GM12878 (cell line): ENCODE measurements at regions not wholly inside any gene's neighbourhood (a gene's known extent, or its start where the extent isn't known, plus 50 kb on each side); places are given as distances from the start of the nearest gene placed in this dataset.

Source experiments
- ATAC-seq: fragments of 200-7000 bp; cut with Tn5 transposase; 3 replicates; pipeline ENCODE4 v1.9.1; 2020; ENCODE audit warnings: mild to moderate bottlenecking, moderate library complexity
- BruUV-seq: library from RNA; stranded (reverse); fragments of 400-500 nt; replicated peaks from 2 replicates; lab custom pipeline; 2021; lab: Mats Ljungman, UMichigan
- CTCF ChIA-PET: fragments of 300-600 bp; sonication (Branson Sonifier 250); formaldehyde crosslinking; extraction: SDS; loops from one replicate; lab custom pipeline; 2021; ENCODE audit warnings: inconsistent platforms; lab: Yijun Ruan, JAX
- POLR2A ChIA-PET: fragments of 350-600 bp; formaldehyde crosslinking; extraction: SDS; loops from one replicate; lab custom pipeline; 2021; ENCODE audit warnings: inconsistent platforms; lab: Charles Lee
- RAD21 ChIA-PET: fragments of 300-600 bp; sonication (Branson Sonifier 250); formaldehyde crosslinking; loops from one replicate; lab custom pipeline; 2023; ENCODE audit warnings: antibody characterized with exemption; ENCODE audit not compliant: unreplicated experiment; lab: Charles Lee
- SMC1A ChIA-PET: fragments of 300-600 bp; sonication (Branson Sonifier 250); formaldehyde crosslinking; loops from one replicate; lab custom pipeline; 2023; ENCODE audit not compliant: unreplicated experiment, uncharacterized antibody; lab: Charles Lee
- DNase-seq: peaks from one replicate; pipeline ENCODE4 v3.0.0-alpha.2; 2011; ENCODE audit warnings: low read depth, low spot score
- FAIRE-seq: peaks from 3 replicates; lab custom pipeline; 2011; peaks lifted over from hg19 to GRCh38; lab: Jason Lieb, UNC
- H2AFZ ChIP-seq: 2 replicates; pipeline ENCODE4 v1.6.0; 2011; ENCODE audit warnings: low read depth, low read length, control low read depth; ENCODE audit not compliant: control insufficient read depth
- H3K27ac ChIP-seq: 2 replicates; pipeline ENCODE4 v1.5.1; 2011; ENCODE audit warnings: control low read depth; ENCODE audit not compliant: control insufficient read depth, insufficient read depth
- H3K27me3 ChIP-seq, 2 experiments: replicated peaks in 1 of 2; 2 replicates each; pipeline versions ENCODE4 v1.6.0 to v1.6.1; 2011; ENCODE audit warnings: low read length in 1 of 2; ENCODE audit not compliant: control insufficient read depth in 2 of 2, insufficient read depth in 2 of 2
- H3K36me3 ChIP-seq, 2 experiments: 2 replicates each; pipeline ENCODE4 v1.5.1; 2011; ENCODE audit warnings: low read length in 1 of 2; ENCODE audit not compliant: control insufficient read depth in 2 of 2, insufficient read depth in 2 of 2
- H3K4me1 ChIP-seq: 2 replicates; pipeline ENCODE4 v1.6.1; 2011; ENCODE audit warnings: mild to moderate bottlenecking, low read length, moderate library complexity, mixed read lengths; ENCODE audit not compliant: control insufficient read depth, insufficient read depth
- H3K4me2 ChIP-seq: 2 replicates; pipeline ENCODE4 v1.6.0; 2011; ENCODE audit warnings: control low read depth; ENCODE audit not compliant: control insufficient read depth, insufficient read depth
- H3K4me3 ChIP-seq: fragments of 200-600 bp; sonication (generic); 2 replicates; pipeline ENCODE4 v1.5.1; 2016
- H3K79me2 ChIP-seq: 2 replicates; pipeline ENCODE4 v1.6.0; 2011; ENCODE audit warnings: low read length; ENCODE audit not compliant: control insufficient read depth, insufficient read depth
- H3K9ac ChIP-seq: 2 replicates; pipeline ENCODE4 v1.8.0; 2011; ENCODE audit warnings: low read length, control low read depth, mixed read lengths; ENCODE audit not compliant: control insufficient read depth, insufficient read depth
- H3K9me3 ChIP-seq: replicated peaks from 3 replicates; pipeline ENCODE4 v1.5.1; 2011; ENCODE audit warnings: mild to moderate bottlenecking, low read length; ENCODE audit not compliant: control insufficient read depth, insufficient read depth
- H4K20me1 ChIP-seq: 2 replicates; pipeline ENCODE4 v1.6.0; 2011; ENCODE audit not compliant: control insufficient read depth, insufficient read depth
- ASH2L ChIP-seq: fragments of 300-600, 200-600 bp; sonication (generic); IDR thresholded peaks from 2 replicates; pipeline ENCODE4 v1.6.1; 2017; ENCODE audit warnings: low read depth, mild to moderate bottlenecking, borderline replicate concordance
- BMI1 ChIP-seq: fragments of 450-650 bp; IDR thresholded peaks from 2 replicates; pipeline ENCODE4 v1.6.1; 2016; ENCODE audit warnings: mild to moderate bottlenecking, moderate library complexity, borderline replicate concordance
- CBX5 ChIP-seq: sonication (generic); IDR thresholded peaks from 2 replicates; pipeline ENCODE4 v1.6.1; 2016; ENCODE audit warnings: low read depth, moderate library complexity, mild to moderate bottlenecking, inconsistent platforms
- CEBPB ChIP-seq, 2 experiments: fragments of 150-350 bp in 1 of 2; IDR thresholded peaks; 2 replicates each; pipeline ENCODE4 v1.6.1; 2012 to 2014; ENCODE audit warnings: low read depth in 2 of 2, low read length in 2 of 2, borderline replicate concordance in 1 of 2, inconsistent platforms in 1 of 2
- EGR1 ChIP-seq, 2 experiments: IDR thresholded peaks; 1 replicate in 1 of 2; 2 replicates in 1 of 2; pipeline ENCODE4 v1.6.1; 2011 to 2012; ENCODE audit warnings: low read depth in 2 of 2, low read length in 2 of 2, borderline replicate concordance in 1 of 2, mild to moderate bottlenecking in 1 of 2, moderate library complexity in 1 of 2
- ESRRA ChIP-seq: IDR thresholded peaks from 2 replicates; pipeline ENCODE4 v1.6.1; 2012; ENCODE audit warnings: mild to moderate bottlenecking, low read length, improper control_type of control experiment
- ETV6 ChIP-seq, 2 experiments: fragments of 450-650 bp in 1 of 2; IDR thresholded peaks in 1 of 2; conservative IDR thresholded peaks in 1 of 2; 2 replicates each; pipeline ENCODE4 v1.6.1; 2014; ENCODE audit warnings: antibody characterized with exemption in 1 of 2, borderline replicate concordance in 1 of 2, low read depth in 1 of 2, mild to moderate bottlenecking in 1 of 2, moderate library complexity in 1 of 2
- RBBP5 ChIP-seq: fragments of 200-600 bp; sonication (generic); conservative IDR thresholded peaks from 2 replicates; pipeline ENCODE4 v1.6.1; 2016
- SIX5 ChIP-seq: IDR thresholded peaks from 2 replicates; pipeline ENCODE4 v1.6.1; 2011; ENCODE audit warnings: mild to moderate bottlenecking, low read depth, low read length, moderate library complexity; ENCODE audit not compliant: severe bottlenecking
- SP1 ChIP-seq: IDR thresholded peaks from one replicate; pipeline ENCODE4 v1.6.1; 2011; ENCODE audit warnings: low read depth, low read length
- WGBS: methylation state at CpG from one replicate; pipeline ENCODE4 v1.1.6; 2016; ENCODE audit warnings: low lambda C conversion rate; ENCODE audit not compliant: insufficient replicate concordance, insufficient coverage; ENCODE audit errors: missing lambda C conversion rate; 5-methylcytosine and 5-hydroxymethylcytosine counted together
- in situ Hi-C: fragments of 300-500 bp; cut with MboI; formaldehyde crosslinking; loops from 9 replicates; pipeline ENCODE4 v1.14.3; 2018; ENCODE audit warnings: mixed read lengths
- intact Hi-C: fragments of 100-400 bp; cut with micrococcal nuclease; formaldehyde crosslinking; loops from one replicate; pipeline ENCODE4 v1.14.2; 2022; ENCODE audit not compliant: unreplicated experiment
- TF ChIP-seq, protein P1 (sequence below): IDR thresholded peaks from 2 replicates; pipeline ENCODE4 v1.6.1; 2011; ENCODE audit warnings: borderline replicate concordance, low read depth, mild to moderate bottlenecking, moderate library complexity, mixed read lengths, low read length; ENCODE audit not compliant: insufficient read depth; ENCODE audit errors: extremely low read length
- TF ChIP-seq, protein P2 (sequence below): fragments of 450-650 bp; IDR thresholded peaks from 2 replicates; pipeline ENCODE4 v1.6.1; 2018; ENCODE audit warnings: mild to moderate bottlenecking, low read depth, moderate library complexity; ENCODE audit not compliant: partially characterized antibody

DNA sequence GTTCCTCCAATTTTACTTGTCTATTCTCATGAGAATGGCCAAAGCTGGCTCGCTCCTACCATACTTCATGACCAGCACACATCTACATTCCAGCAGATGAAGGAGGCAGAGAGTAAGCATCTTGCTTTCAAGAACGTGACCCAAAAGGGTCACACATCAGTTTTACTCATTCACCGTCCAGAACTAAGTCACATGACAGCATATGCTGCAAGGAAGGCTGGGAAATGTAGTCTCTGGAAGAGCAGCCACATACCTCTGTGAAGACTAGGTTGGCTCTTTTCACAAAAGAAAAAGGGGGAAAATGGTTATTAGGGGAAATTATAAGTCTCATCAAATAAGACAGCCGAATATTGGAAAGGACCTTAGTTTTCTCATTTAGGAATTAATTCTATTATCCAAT lies 835.3 kb downstream of the EPHA4 start:
- WGBS = 0% methylated on average over 4 of the region's 4 CpGs
- ChIA-PET CTCF (no interaction called here), SMC1A (interaction anchor here (1.6 kb wide), 1 partner anchor 9 kb away, joined by 3 read pairs; no protein-coding TSS in a partner anchor), POLR2A (no interaction called here), RAD21 (no interaction called here)
- DNase-seq (no peak), ATAC-seq (peak; percentile 54), FAIRE-seq (no peak)
- H3K79me2 ChIP-seq = no peaks in the 10 kb centered on the region
- no peaks in the 10 kb centered on the region for H4K20me1 ChIP-seq
- no peak overlapping the region for H3K4me2 ChIP-seq
- no peaks in the 10 kb centered on the region for H3K27me3 ChIP-seq
- in situ Hi-C loops = no loop called here
- no peaks in the 10 kb centered on the region for H3K4me1 ChIP-seq
- H2AFZ ChIP-seq = no peak overlapping the region
- H3K4me3 ChIP-seq = no peak overlapping the region
- BruUV-seq = no TSS peak
- intact Hi-C loops = no loop called here
- no peak overlapping the region for H3K9ac ChIP-seq
- TF ChIP-seq CBX5 (no peak), ETV6 (conservative IDR thresholded peaks at IDR 0.05 in 1 of 2, IDR thresholded peaks at IDR 0.05 in 1 of 2; ENCODE audit: borderline replicate concordance in 1 of 2, low read depth in 1 of 2) (no peak), SIX5 (peak; percentile 39)
- TF ChIP-seq, protein P1, sequence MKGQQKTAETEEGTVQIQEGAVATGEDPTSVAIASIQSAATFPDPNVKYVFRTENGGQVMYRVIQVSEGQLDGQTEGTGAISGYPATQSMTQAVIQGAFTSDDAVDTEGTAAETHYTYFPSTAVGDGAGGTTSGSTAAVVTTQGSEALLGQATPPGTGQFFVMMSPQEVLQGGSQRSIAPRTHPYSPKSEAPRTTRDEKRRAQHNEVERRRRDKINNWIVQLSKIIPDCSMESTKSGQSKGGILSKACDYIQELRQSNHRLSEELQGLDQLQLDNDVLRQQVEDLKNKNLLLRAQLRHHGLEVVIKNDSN = peak; percentile 20
- H3K36me3 ChIP-seq = no peaks in the 10 kb centered on the region
- no peaks in the 10 kb centered on the region for H3K9me3 ChIP-seq
- H3K27ac ChIP-seq = no peak overlapping the region

DNA sequence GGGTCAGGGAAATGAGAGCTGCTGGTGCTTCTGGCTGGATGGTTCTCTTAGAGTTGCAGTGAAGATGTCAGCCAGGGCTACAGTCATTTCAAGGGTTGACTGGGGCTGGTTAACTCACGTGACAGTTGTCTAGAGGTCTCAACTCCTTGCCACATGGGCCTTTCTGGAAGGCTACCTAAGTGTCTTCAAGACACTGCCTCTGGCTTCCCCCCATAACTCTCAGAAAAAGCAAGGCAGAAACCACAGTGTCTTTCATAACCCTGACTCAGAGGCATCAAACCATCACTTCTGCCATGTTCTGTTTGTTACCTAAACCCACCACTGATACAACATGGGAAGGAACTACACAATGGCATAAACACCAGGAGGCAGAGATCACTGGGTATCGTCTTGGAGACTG lies 828.9 kb downstream of the EPHA4 start:
- H3K79me2 ChIP-seq = no peaks in the 10 kb centered on the region
- CTCF ChIA-PET = no interaction called here
- H3K27ac ChIP-seq = no peak overlapping the region
- no peaks in the 10 kb centered on the region for H3K4me1 ChIP-seq
- RAD21 ChIA-PET = no interaction called here
- DNase-seq (no peak), FAIRE-seq (no peak)
- H3K27me3 ChIP-seq = no peaks in the 10 kb centered on the region
- H2AFZ ChIP-seq = no peak overlapping the region
- no peak overlapping the region for H3K9ac ChIP-seq
- in situ Hi-C loops = no loop called here
- H3K4me3 ChIP-seq = no peak overlapping the region
- H3K4me2 ChIP-seq = no peak overlapping the region
- H3K9me3 ChIP-seq = no peaks in the 10 kb centered on the region
- H4K20me1 ChIP-seq = no peaks in the 10 kb centered on the region
- TF ChIP-seq BMI1 (no peak), ASH2L (no peak), EGR1 (IDR thresholded peaks at IDR 0.05; ENCODE audit: borderline replicate concordance in 1 of 2, low read depth in 2 of 2, low read length in 2 of 2) (no peak), RBBP5 (no peak), ESRRA (no peak), SP1 (no peak), CEBPB (IDR thresholded peaks at IDR 0.05; ENCODE audit: borderline replicate concordance in 1 of 2, low read depth in 2 of 2, low read length in 2 of 2) (no peak)
- TF ChIP-seq, protein P2, sequence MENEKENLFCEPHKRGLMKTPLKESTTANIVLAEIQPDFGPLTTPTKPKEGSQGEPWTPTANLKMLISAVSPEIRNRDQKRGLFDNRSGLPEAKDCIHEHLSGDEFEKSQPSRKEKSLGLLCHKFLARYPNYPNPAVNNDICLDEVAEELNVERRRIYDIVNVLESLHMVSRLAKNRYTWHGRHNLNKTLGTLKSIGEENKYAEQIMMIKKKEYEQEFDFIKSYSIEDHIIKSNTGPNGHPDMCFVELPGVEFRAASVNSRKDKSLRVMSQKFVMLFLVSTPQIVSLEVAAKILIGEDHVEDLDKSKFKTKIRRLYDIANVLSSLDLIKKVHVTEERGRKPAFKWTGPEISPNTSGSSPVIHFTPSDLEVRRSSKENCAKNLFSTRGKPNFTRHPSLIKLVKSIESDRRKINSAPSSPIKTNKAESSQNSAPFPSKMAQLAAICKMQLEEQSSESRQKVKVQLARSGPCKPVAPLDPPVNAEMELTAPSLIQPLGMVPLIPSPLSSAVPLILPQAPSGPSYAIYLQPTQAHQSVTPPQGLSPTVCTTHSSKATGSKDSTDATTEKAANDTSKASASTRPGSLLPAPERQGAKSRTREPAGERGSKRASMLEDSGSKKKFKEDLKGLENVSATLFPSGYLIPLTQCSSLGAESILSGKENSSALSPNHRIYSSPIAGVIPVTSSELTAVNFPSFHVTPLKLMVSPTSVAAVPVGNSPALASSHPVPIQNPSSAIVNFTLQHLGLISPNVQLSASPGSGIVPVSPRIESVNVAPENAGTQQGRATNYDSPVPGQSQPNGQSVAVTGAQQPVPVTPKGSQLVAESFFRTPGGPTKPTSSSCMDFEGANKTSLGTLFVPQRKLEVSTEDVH = no peak
- TF ChIP-seq, all 136 proteins: peak for 0
- WGBS = 0% methylated on average over 2 of the region's 2 CpGs
- H3K36me3 ChIP-seq = no peaks in the 10 kb centered on the region
- BruUV-seq = no TSS peak
- SMC1A ChIA-PET = no interaction called here
- POLR2A ChIA-PET = no interaction called here
- ATAC-seq = peak; percentile 20; the same call in 1 of the 3 replicates
- intact Hi-C loops = no loop called here
